ENCODE measurements at regions not wholly inside any gene's neighbourhood (a gene's known extent, or its start where the extent isn't known, plus 50 kb on each side); places are given as distances from the start of the nearest gene placed in this dataset.

DNA sequence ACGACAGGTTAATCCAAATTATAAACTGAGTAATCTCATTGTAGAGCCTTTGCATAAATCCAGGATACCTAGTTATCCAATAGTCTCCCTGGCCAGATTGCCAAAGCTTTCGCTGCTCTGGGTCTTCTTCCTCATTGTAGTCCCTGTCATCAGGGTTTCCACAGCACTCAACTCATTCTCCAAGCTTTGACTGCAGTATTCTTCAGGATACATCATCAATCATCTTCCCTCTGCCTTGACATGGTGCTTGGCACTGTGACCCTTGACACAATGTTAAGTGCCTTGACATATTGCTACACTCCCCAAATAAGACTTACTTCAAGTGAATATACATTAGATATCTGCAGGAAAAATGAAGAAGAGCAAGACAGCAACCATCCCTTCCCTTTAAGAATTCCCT, 60.1 kb upstream of the RESF1 start:
- TF ChIP-seq CTCF (optimal IDR thresholded peaks at IDR 0.05 in 1 of 3, IDR thresholded peaks at IDR 0.05 in 1 of 3, conservative IDR thresholded peaks at IDR 0.05 in 1 of 3; ENCODE audit: extremely low read depth in 1 of 3, insufficient read depth in 2 of 3, low read length in 3 of 3) (no peak), EZH2 (IDR thresholded peaks at IDR 0.05; ENCODE audit: low read length) (no peak)

Measured in keratinocyte (primary cell).